GM12873 (cell line): ENCODE measurements at regions not wholly inside any gene's neighbourhood (a gene's known extent, or its start where the extent isn't known, plus 50 kb on each side); places are given as distances from the start of the nearest gene placed in this dataset.

Experiments used
- CTCF ChIP-seq: IDR thresholded peaks from 2 replicates; pipeline ENCODE4 v1.5.1; 2012; ENCODE audit warnings: low read depth, mild to moderate bottlenecking, moderate library complexity, low read length, control low read depth; ENCODE audit not compliant: insufficient read depth; ENCODE audit errors: missing control alignments

- TF ChIP-seq CTCF = no peak
These were observed 303.0 kb upstream of the STAC start for GRCh38 chr3:36077320-36077719.

- no peak for TF ChIP-seq CTCF
These were observed 285.1 kb upstream of the STAC start for GRCh38 chr3:36095238-36095637.

GRCh38 chr3:36097209-36097608, 283.1 kb upstream of the STAC start:
- no peak for TF ChIP-seq CTCF

GRCh38 chr3:36114353-36114752, 266.0 kb upstream of the STAC start:
- no peak for TF ChIP-seq CTCF

- TF ChIP-seq CTCF = no peak
These were observed 256.0 kb upstream of the STAC start for GRCh38 chr3:36124118-36124796.

GRCh38 chr3:36132214-36132613, 248.1 kb upstream of the STAC start:
- no peak for TF ChIP-seq CTCF

- no peak for TF ChIP-seq CTCF
These were observed 244.4 kb upstream of the STAC start for GRCh38 chr3:36135863-36136262.
